ENCODE measurements at regions not wholly inside any gene's neighbourhood (a gene's known extent, or its start where the extent isn't known, plus 50 kb on each side); places are given as distances from the start of the nearest gene placed in this dataset.

DNA sequence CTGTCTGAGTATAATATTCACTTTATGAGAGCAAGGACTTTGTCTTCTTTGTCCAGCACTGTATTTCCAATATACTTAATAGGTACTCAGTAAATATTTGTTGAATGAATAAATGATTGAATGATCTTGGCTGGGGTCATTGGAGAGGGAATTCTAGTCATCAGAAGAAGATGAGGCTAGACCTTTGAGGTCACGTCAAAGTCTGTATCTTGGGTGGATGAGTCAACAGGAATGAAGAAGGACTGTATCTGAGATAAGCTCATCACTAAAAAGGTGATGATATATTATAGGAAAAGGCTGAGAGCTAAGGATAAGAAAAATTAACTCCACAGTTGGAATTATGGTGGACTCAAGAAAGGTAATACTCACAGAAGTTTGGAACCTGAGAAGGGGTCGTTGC lies 125.1 kb upstream of the MAGI3 start:
- in situ Hi-C loops (cut with MboI; ENCODE audit: low pct_unique_long_range_greater_than_20kb, low sequenced_read_pairs, unreplicated experiment): no loop called here
- no peak for DNase-seq (ENCODE audit: low spot score)
- TF ChIP-seq, protein P1, sequence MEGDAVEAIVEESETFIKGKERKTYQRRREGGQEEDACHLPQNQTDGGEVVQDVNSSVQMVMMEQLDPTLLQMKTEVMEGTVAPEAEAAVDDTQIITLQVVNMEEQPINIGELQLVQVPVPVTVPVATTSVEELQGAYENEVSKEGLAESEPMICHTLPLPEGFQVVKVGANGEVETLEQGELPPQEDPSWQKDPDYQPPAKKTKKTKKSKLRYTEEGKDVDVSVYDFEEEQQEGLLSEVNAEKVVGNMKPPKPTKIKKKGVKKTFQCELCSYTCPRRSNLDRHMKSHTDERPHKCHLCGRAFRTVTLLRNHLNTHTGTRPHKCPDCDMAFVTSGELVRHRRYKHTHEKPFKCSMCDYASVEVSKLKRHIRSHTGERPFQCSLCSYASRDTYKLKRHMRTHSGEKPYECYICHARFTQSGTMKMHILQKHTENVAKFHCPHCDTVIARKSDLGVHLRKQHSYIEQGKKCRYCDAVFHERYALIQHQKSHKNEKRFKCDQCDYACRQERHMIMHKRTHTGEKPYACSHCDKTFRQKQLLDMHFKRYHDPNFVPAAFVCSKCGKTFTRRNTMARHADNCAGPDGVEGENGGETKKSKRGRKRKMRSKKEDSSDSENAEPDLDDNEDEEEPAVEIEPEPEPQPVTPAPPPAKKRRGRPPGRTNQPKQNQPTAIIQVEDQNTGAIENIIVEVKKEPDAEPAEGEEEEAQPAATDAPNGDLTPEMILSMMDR (IDR thresholded peaks at IDR 0.05; ENCODE audit: extremely low read depth, insufficient read depth, missing control alignments): no peak

DNA sequence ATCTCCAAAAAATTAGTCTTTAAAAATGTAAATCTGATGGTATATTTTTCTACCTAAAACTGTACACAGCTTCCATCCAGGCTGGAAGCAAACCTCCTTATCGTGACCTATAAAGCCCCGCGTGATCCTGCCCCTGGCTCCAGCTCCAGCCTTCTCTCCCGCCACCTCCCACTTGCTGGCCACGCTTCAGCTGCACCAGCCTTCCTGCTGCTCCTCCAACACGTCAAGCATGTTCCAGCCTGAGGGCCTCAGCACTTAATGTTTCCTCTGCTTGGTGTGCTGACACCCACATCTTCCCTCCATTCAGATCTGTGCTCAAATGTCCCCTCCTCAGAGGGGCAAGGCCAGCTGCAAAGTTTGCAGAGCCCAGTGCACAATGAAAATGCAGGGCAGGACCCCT lies 123.5 kb upstream of the MAGI3 start:
- in situ Hi-C loops (cut with MboI; ENCODE audit: low pct_unique_long_range_greater_than_20kb, low sequenced_read_pairs, unreplicated experiment): no loop called here
- TF ChIP-seq, protein P1 (IDR thresholded peaks at IDR 0.05; ENCODE audit: extremely low read depth, insufficient read depth, missing control alignments): no peak
- DNase-seq (ENCODE audit: low spot score): no peak

DNA sequence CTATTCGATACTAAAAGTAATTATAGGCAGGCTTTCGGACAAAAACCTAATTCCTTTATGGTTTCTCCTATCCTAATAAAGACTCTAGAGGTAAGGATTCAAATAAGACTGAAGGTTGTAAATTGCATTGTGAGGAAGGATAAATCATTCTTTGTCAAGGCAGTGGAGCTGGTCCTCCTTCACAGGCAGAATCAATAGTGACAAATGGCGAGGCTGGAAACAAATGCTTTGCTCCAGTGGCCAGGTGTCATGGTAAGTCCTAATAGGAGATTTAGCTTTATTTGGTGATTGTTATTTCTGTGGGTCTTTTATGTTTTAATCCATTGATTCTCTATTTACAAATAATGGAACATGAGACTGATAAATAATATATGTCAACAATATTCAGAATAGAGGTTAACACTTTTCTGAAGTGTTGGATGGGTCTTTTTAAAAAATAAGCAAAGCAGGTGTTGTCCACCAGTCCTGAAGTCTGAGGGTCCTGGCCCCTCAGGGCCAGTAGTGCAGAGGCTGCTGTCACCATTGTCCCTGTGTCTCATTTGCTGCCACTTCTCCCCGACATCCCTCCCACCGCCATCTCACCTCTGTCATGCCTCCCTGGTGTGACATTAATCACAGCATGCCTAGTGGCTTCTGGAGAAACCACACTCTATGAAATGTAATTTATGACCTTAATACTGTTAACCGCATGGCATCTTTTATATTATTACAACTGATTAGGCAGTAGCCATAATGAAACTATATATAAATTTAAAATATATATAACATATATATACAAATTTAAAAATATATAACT lies 120.9 kb upstream of the MAGI3 start:
- no peak for DNase-seq (ENCODE audit: low spot score)
- in situ Hi-C loops (cut with MboI; ENCODE audit: low pct_unique_long_range_greater_than_20kb, low sequenced_read_pairs, unreplicated experiment): no loop called here
- TF ChIP-seq, protein P1 (IDR thresholded peaks at IDR 0.05; ENCODE audit: extremely low read depth, insufficient read depth, missing control alignments): no peak

DNA sequence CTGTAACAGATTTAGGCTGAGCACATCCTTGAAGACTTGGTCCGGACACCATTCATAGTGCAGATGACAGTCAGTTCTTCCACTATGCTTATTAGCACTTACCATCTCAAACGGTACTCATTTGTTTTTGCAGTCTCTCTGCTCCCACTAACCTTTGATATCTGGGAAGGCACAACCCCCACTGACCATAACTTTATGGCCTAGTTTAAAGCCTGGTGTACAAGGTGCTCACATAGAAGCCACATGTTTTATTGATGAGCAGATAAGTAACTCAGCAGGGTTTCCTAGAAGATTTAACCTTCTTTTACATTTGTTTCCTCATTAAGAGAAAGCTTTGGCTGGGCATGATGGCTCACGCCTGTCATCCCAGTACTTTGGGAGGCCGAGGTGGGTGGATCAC lies 119.3 kb upstream of the MAGI3 start:
- TF ChIP-seq, protein P1 (IDR thresholded peaks at IDR 0.05; ENCODE audit: extremely low read depth, insufficient read depth, missing control alignments): no peak
- in situ Hi-C loops (cut with MboI; ENCODE audit: low pct_unique_long_range_greater_than_20kb, low sequenced_read_pairs, unreplicated experiment): no loop called here
- no peak for DNase-seq (ENCODE audit: low spot score)

DNA sequence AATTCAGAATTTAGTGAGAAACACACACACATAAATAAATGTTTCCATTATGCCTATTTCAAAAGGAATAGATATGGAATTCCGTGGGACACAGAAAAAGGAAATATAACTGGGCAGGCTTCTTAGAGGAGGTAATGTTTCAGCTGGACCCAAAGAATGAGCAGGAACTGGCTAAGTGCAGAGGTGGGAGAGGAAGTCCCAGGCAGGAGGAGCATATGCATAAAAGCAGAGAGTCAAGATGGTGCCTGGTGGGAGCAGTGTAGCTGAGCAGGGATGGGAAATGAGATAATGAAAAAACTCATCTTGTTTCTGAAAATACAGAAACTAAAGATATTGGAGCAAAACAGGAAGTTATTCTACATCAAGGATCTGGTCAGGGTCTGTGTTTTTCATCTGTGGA lies 115.2 kb upstream of the MAGI3 start:
- TF ChIP-seq, protein P1 (IDR thresholded peaks at IDR 0.05; ENCODE audit: extremely low read depth, insufficient read depth, missing control alignments): no peak
- in situ Hi-C loops (cut with MboI; ENCODE audit: low pct_unique_long_range_greater_than_20kb, low sequenced_read_pairs, unreplicated experiment): no loop called here
- no peak for DNase-seq (ENCODE audit: low spot score)

DNA sequence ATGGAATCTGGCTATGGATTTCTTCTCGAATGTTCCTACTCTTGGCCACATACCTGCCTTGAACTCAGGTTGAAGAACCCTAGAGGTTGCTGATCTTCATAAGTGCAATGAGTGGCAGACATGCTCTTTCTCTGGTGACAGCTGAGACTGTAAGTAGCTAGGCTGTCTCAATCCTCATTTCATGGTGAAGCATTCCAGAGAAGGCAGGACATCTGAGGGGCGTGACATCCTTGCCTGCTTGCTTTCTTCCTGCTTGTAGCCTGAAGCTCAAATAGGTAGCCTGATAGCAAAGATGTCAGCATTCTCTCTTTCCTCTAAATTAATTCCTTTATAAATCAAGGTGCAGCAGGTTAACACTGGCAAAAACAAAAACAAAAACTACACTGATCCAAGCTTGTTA lies 114.6 kb upstream of the MAGI3 start:
- in situ Hi-C loops (cut with MboI; ENCODE audit: low pct_unique_long_range_greater_than_20kb, low sequenced_read_pairs, unreplicated experiment): no loop called here
- TF ChIP-seq, protein P1 (IDR thresholded peaks at IDR 0.05; ENCODE audit: extremely low read depth, insufficient read depth, missing control alignments): no peak
- DNase-seq (ENCODE audit: low spot score): no peak

Data from GM13977 (cell line).